GM12878 (cell line): ENCODE measurements at regions not wholly inside any gene's neighbourhood (a gene's known extent, or its start where the extent isn't known, plus 50 kb on each side); places are given as distances from the start of the nearest gene placed in this dataset.

Experiments
- CBX5 ChIP-seq: sonication (generic); IDR thresholded peaks from 2 replicates; pipeline ENCODE4 v1.6.1; 2016; ENCODE audit warnings: low read depth, moderate library complexity, mild to moderate bottlenecking, inconsistent platforms
- FOXM1 ChIP-seq: IDR thresholded peaks from 2 replicates; pipeline ENCODE4 v1.6.1; 2012; ENCODE audit warnings: low read depth, mild to moderate bottlenecking, inconsistent platforms, low read length, moderate library complexity
- HDGF ChIP-seq: fragments of 450-650 bp; IDR thresholded peaks from 2 replicates; pipeline ENCODE4 v1.6.1; 2016; ENCODE audit warnings: antibody characterized with exemption
- IKZF1 ChIP-seq: fragments of 450-650 bp; conservative IDR thresholded peaks from 2 replicates; pipeline ENCODE4 v1.6.1; 2017; ENCODE audit warnings: antibody characterized with exemption, mild to moderate bottlenecking
- KDM1A ChIP-seq: fragments of 200-600 bp; sonication (generic); IDR thresholded peaks from 2 replicates; pipeline ENCODE4 v1.6.1; 2016; ENCODE audit warnings: borderline replicate concordance
- NFIC ChIP-seq: IDR thresholded peaks from 2 replicates; pipeline ENCODE4 v1.6.1; 2012; ENCODE audit warnings: low read depth, mild to moderate bottlenecking, inconsistent platforms, low read length, moderate library complexity
- NRF1 ChIP-seq: conservative IDR thresholded peaks from 2 replicates; pipeline ENCODE4 v1.6.1; 2011; ENCODE audit warnings: mild to moderate bottlenecking, low read depth, low read length, improper control_type of control experiment
- TCF3 ChIP-seq: IDR thresholded peaks from 2 replicates; pipeline ENCODE4 v1.6.1; 2012; ENCODE audit warnings: low read depth, mild to moderate bottlenecking, low read length, borderline replicate concordance; ENCODE audit not compliant: insufficient read depth
- TCF7 ChIP-seq: IDR thresholded peaks from 2 replicates; pipeline ENCODE4 v1.6.1; 2014; ENCODE audit warnings: antibody characterized with exemption, borderline replicate concordance
- TF ChIP-seq, protein P1 (sequence below): IDR thresholded peaks from 2 replicates; pipeline ENCODE4 v1.6.1; 2011; ENCODE audit warnings: mild to moderate bottlenecking, low read depth, low read length, moderate library complexity; ENCODE audit not compliant: insufficient replicate concordance
- TF ChIP-seq, protein P2 (sequence below): fragments of 450-650 bp; IDR thresholded peaks from 2 replicates; pipeline ENCODE4 v1.6.1; 2016; ENCODE audit warnings: mild to moderate bottlenecking, moderate library complexity, borderline replicate concordance

DNA sequence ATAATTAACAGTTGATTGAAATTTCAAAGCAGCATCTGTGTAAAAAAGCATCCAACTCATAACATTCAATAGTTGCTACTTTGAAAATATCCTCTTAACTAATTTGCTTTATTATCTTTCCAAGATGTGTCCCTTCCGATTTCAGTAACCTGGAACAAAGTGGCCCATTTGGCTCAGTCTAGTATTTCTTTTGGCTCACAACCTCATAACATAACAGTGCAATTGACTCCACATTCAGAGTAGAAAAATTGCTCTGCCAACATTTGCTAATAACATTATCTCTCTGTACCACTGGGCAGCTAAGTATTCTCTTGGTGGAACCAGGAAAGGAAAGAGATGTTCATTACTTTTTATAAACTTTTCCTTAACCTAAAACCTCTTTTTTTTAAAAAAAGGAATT, 571.1 kb upstream of the ARGLU1 start (continued):
- TF ChIP-seq HDGF = no peak
- TF ChIP-seq FOXM1 = no peak
- TF ChIP-seq NFIC = no peak
- TF ChIP-seq, protein P1, sequence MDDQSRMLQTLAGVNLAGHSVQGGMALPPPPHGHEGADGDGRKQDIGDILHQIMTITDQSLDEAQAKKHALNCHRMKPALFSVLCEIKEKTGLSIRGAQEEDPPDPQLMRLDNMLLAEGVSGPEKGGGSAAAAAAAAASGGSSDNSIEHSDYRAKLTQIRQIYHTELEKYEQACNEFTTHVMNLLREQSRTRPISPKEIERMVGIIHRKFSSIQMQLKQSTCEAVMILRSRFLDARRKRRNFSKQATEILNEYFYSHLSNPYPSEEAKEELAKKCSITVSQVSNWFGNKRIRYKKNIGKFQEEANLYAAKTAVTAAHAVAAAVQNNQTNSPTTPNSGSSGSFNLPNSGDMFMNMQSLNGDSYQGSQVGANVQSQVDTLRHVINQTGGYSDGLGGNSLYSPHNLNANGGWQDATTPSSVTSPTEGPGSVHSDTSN = no peak
- no peak for TF ChIP-seq KDM1A
- no peak for TF ChIP-seq TCF7
- no peak for TF ChIP-seq TCF3
- TF ChIP-seq IKZF1 = no peak
- TF ChIP-seq NRF1 = no peak
- TF ChIP-seq CBX5 = no peak
- TF ChIP-seq, protein P2, sequence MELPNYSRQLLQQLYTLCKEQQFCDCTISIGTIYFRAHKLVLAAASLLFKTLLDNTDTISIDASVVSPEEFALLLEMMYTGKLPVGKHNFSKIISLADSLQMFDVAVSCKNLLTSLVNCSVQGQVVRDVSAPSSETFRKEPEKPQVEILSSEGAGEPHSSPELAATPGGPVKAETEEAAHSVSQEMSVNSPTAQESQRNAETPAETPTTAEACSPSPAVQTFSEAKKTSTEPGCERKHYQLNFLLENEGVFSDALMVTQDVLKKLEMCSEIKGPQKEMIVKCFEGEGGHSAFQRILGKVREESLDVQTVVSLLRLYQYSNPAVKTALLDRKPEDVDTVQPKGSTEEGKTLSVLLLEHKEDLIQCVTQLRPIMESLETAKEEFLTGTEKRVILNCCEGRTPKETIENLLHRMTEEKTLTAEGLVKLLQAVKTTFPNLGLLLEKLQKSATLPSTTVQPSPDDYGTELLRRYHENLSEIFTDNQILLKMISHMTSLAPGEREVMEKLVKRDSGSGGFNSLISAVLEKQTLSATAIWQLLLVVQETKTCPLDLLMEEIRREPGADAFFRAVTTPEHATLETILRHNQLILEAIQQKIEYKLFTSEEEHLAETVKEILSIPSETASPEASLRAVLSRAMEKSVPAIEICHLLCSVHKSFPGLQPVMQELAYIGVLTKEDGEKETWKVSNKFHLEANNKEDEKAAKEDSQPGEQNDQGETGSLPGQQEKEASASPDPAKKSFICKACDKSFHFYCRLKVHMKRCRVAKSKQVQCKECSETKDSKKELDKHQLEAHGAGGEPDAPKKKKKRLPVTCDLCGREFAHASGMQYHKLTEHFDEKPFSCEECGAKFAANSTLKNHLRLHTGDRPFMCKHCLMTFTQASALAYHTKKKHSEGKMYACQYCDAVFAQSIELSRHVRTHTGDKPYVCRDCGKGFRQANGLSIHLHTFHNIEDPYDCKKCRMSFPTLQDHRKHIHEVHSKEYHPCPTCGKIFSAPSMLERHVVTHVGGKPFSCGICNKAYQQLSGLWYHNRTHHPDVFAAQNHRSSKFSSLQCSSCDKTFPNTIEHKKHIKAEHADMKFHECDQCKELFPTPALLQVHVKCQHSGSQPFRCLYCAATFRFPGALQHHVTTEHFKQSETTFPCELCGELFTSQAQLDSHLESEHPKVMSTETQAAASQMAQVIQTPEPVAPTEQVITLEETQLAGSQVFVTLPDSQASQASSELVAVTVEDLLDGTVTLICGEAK = no peak
